ENCODE measurements at regions not wholly inside any gene's neighbourhood (a gene's known extent, or its start where the extent isn't known, plus 50 kb on each side); places are given as distances from the start of the nearest gene placed in this dataset.
"Not testable (repeated sequence)": the region's sequence is repeated elsewhere in the genome, so short reads cannot be mapped to it uniquely, and the experiment has no call there.

DNA sequence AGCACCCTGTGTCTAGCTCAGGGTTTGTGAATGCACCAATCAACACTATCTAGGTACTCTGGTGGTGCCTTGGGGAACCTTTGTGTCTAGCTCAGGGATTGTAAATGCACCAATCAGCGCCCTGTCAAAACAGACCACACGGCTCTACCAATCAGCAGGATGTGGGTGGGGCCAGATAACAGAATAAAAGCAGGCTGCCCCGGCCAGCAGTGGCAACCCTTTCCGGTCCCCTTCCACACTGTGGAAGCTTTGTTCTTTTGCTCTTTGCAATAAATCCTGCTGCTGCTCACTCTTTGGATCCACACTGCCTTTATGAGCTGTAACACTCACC, 138.4 kb downstream of the RFX6 start:
- TF ChIP-seq, protein P1, sequence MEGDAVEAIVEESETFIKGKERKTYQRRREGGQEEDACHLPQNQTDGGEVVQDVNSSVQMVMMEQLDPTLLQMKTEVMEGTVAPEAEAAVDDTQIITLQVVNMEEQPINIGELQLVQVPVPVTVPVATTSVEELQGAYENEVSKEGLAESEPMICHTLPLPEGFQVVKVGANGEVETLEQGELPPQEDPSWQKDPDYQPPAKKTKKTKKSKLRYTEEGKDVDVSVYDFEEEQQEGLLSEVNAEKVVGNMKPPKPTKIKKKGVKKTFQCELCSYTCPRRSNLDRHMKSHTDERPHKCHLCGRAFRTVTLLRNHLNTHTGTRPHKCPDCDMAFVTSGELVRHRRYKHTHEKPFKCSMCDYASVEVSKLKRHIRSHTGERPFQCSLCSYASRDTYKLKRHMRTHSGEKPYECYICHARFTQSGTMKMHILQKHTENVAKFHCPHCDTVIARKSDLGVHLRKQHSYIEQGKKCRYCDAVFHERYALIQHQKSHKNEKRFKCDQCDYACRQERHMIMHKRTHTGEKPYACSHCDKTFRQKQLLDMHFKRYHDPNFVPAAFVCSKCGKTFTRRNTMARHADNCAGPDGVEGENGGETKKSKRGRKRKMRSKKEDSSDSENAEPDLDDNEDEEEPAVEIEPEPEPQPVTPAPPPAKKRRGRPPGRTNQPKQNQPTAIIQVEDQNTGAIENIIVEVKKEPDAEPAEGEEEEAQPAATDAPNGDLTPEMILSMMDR (IDR thresholded peaks at IDR 0.05; ENCODE audit: borderline replicate concordance, extremely low read depth, low read length, poor library complexity, severe bottlenecking) = not testable (repeated sequence)
- not testable (repeated sequence) for TF ChIP-seq EZH2 (IDR thresholded peaks at IDR 0.05; ENCODE audit: borderline replicate concordance, low read depth, low read length, severe bottlenecking)
